ENCODE measurements at regions not wholly inside any gene's neighbourhood (a gene's known extent, or its start where the extent isn't known, plus 50 kb on each side); places are given as distances from the start of the nearest gene placed in this dataset.

GRCh38 chr17:5719976-5720375 is 135.7 kb upstream of the NLRP1 start (continued):
- TF ChIP-seq REST (IDR thresholded peaks at IDR 0.05; ENCODE audit: unreplicated experiment) (no peak), EZH2phosphoT487 (IDR thresholded peaks at IDR 0.05; ENCODE audit: unreplicated experiment) (no peak)

GRCh38 chr17:5730373-5730772 is 146.1 kb upstream of the NLRP1 start:
- H3K9me3 Mint-ChIP-seq: peaks cover 7% of the 10 kb centered on the region; the same call in 2 of the 3 replicates
- no peak for TF ChIP-seq ETS1 (IDR thresholded peaks at IDR 0.05)
- no peak for TF ChIP-seq ZNF114 (CRISPR knock-in tag; IDR thresholded peaks at IDR 0.05)
- no peak for TF ChIP-seq ZNF462 (CRISPR knock-in tag; IDR thresholded peaks at IDR 0.05)
- TF ChIP-seq EZH2phosphoT487 (IDR thresholded peaks at IDR 0.05; ENCODE audit: unreplicated experiment): no peak
- no peak for TF ChIP-seq NANOG (IDR thresholded peaks at IDR 0.05; ENCODE audit: borderline replicate concordance)
- TF ChIP-seq CREB1 (CRISPR knock-in tag; IDR thresholded peaks at IDR 0.05; ENCODE audit: low read depth): no peak
- no peak for TF ChIP-seq REST (IDR thresholded peaks at IDR 0.05; ENCODE audit: unreplicated experiment)
- TF ChIP-seq CTCF (conservative IDR thresholded peaks at IDR 0.05; ENCODE audit: low read depth in 2 of 2): no peak

More at GRCh38 chr17:5730373-5730772, 146.1 kb upstream of the NLRP1 start:
- Histone ChIP-seq H3K27me3 (ENCODE audit: insufficient read depth) (no peaks in the 10 kb centered on the region), H3K4me3 (no peak overlapping the region), H3F3A (replicated peaks; ENCODE audit: low read depth) (no peaks in the 10 kb centered on the region), H4K20me1 (replicated peaks; ENCODE audit: insufficient read depth) (no peaks in the 10 kb centered on the region), H3K4me1 (ENCODE audit: insufficient read depth) (no peaks in the 10 kb centered on the region), H3K9me2 (ENCODE audit: insufficient read depth) (no peaks in the 10 kb centered on the region), H2AFZ (no peak overlapping the region), H3K4me2 (no peak overlapping the region), H3K36me3 (ENCODE audit: insufficient read depth) (no peaks in the 10 kb centered on the region), H3K79me2 (replicated peaks; ENCODE audit: insufficient read depth) (no peaks in the 10 kb centered on the region), H3K27ac (ENCODE audit: low read depth) (no peak overlapping the region)
- ATAC-seq (no peak), DNase-seq (ENCODE audit: low spot score) (no peak)
- Mint-ChIP-seq H3K27ac (no peak overlapping the region), H3K27me3 (ENCODE audit: insufficient read depth, low read depth, poor library complexity) (peaks cover 7% of the 10 kb centered on the region), H3K4me1 (peaks cover 5% of the 10 kb centered on the region; the same call in 2 of the 3 replicates), H3K36me3 (ENCODE audit: low read depth) (no peaks in the 10 kb centered on the region), H3K4me3 (no peak overlapping the region)
